ENCODE measurements at regions not wholly inside any gene's neighbourhood (a gene's known extent, or its start where the extent isn't known, plus 50 kb on each side); places are given as distances from the start of the nearest gene placed in this dataset.

DNA sequence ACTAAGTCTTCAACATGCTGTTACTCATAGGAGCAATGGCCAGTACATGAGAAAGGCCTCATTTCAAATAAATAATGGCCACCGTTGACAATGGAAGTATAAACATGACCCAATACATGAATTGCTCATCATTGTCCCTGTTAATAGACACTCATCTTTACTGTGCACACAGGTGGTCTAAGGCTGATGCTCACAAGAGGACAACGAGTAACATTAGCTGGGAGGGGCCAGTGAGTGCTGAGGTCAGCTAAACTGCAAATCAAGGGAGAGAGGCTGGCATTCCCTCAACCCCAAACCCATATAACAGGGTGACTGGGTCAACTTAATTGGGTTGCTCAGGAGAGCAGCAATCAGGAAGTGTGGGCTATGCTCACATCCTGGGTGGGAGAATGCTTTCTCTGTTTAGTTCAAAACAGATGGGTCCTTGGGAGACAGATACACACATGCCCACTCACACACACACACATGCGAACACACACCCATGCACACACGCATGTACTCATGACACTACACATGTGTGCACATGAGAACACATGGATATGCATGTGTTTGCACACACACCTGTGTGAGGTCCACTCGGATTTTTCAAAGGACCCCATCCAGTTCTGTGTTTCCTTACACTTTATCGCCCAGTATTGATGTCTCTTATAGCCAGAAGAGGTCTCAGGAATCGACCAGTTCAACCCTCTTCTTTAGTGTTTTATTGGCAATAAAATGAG, 172.0 kb downstream of the INHBB start:
- Histone ChIP-seq H3K4me3 (no peak overlapping the region), H3K27ac (no peak overlapping the region), H3K36me3 (no peaks in the 10 kb centered on the region), H3K4me1 (no peaks in the 10 kb centered on the region), H3K27me3 (peaks cover 52% of the 10 kb centered on the region), H3K9me3 (no peaks in the 10 kb centered on the region)
- no peak for ATAC-seq
- no peak for TF ChIP-seq EP300 (IDR thresholded peaks at IDR 0.05)
- TF ChIP-seq CTCF (IDR thresholded peaks at IDR 0.05) = no peak
- 74 to 85% methylated on average over 4 to 6 of the region's 7 CpGs for WGBS, 2 donors (ENCODE audit: low coverage in 1 of 2)

- Histone ChIP-seq H3K4me3 (no peak overlapping the region), H3K4me1 (no peaks in the 10 kb centered on the region), H3K27me3 (peaks cover 58% of the 10 kb centered on the region), H3K9me3 (no peaks in the 10 kb centered on the region), H3K36me3 (no peaks in the 10 kb centered on the region), H3K27ac (no peak overlapping the region)
- TF ChIP-seq EP300 (IDR thresholded peaks at IDR 0.05) (no peak), POLR2A (IDR thresholded peaks at IDR 0.05) (no peak), POLR2AphosphoS5 (IDR thresholded peaks at IDR 0.05) (no peak), CTCF (IDR thresholded peaks at IDR 0.05) (no peak)
- ATAC-seq = no peak
- WGBS, 2 donors (ENCODE audit: low coverage in 1 of 2) = 80% methylated on average over 2 of the region's 5 CpGs; no CpG with 5 or more reads in 1 of the 2 donors
These were observed 172.9 kb downstream of the INHBB start for GRCh38 chr2:120518819-120519218.

DNA sequence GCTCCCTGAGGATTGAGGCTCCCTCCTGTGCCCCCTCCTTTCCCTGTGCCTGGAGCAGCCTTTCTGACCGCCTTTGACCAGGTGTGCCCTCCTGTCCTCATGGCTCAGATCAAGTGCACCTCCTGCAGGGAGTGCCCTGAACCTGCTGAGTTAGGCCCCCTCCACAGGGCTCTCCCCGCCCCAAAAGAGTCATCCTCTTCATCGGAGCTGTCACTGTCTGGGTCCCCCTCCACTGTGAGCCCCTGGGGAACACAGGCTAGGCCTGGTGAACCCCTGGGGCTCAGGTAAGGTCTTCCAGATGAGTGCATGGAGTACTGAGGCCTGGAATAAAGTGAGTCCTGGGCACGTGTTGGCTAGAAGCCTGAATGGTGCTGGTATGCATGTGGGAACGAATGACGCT, 173.5 kb downstream of the INHBB start:
- no peaks in the 10 kb centered on the region for H3K9me3 ChIP-seq
- H3K27me3 ChIP-seq = peaks cover 64% of the 10 kb centered on the region
- H3K36me3 ChIP-seq = no peaks in the 10 kb centered on the region
- no peaks in the 10 kb centered on the region for H3K4me1 ChIP-seq
- H3K27ac ChIP-seq = no peak overlapping the region
- no peak for ATAC-seq
- TF ChIP-seq EP300 (IDR thresholded peaks at IDR 0.05) = no peak
- no peak for TF ChIP-seq POLR2A (IDR thresholded peaks at IDR 0.05)
- no peak for TF ChIP-seq CTCF (IDR thresholded peaks at IDR 0.05)
- TF ChIP-seq POLR2AphosphoS5 (IDR thresholded peaks at IDR 0.05) = no peak
- 100% methylated on average over 1 of the region's 6 CpGs; no CpG with 5 or more reads in 1 of the 2 donors for WGBS, 2 donors (ENCODE audit: low coverage in 1 of 2)
- no peak overlapping the region for H3K4me3 ChIP-seq

GRCh38 chr2:120520454-120520853, 174.5 kb downstream of the INHBB start:
- H3K9me3 ChIP-seq = no peaks in the 10 kb centered on the region
- H3K4me1 ChIP-seq = no peaks in the 10 kb centered on the region
- H3K36me3 ChIP-seq = no peaks in the 10 kb centered on the region
- TF ChIP-seq POLR2A (IDR thresholded peaks at IDR 0.05) = no peak
- no peak for TF ChIP-seq CTCF (IDR thresholded peaks at IDR 0.05)
- no peak for TF ChIP-seq EP300 (IDR thresholded peaks at IDR 0.05)
- TF ChIP-seq POLR2AphosphoS5 (IDR thresholded peaks at IDR 0.05) = no peak
- 91 to 92% methylated on average over 5 of the region's 5 CpGs for WGBS, 2 donors (ENCODE audit: low coverage in 1 of 2)
- peaks cover 64% of the 10 kb centered on the region for H3K27me3 ChIP-seq
- no peak for ATAC-seq
- H3K27ac ChIP-seq = no peak overlapping the region
- no peak overlapping the region for H3K4me3 ChIP-seq

Data from gastroesophageal sphincter (tissue), 4 donors.